Cardiac muscle cell (in vitro differentiated cells and primary cell): ENCODE measurements at regions not wholly inside any gene's neighbourhood (a gene's known extent, or its start where the extent isn't known, plus 50 kb on each side); places are given as distances from the start of the nearest gene placed in this dataset.

ENCODE experiments used
- DNase-seq, 2 donors: peaks; one replicate each; pipeline versions ENCODE4 v3.0.0 to v3.0.0-alpha.2; 2010 to 2017; ENCODE audit warnings: low read depth in 1 of 2, low spot score in 1 of 2
- H3K27ac ChIP-seq: fragments of 200-600 bp; sonication (generic); 2 replicates; pipeline ENCODE4 v1.5.1; 2016
- H3K27me3 ChIP-seq: fragments of 200-600 bp; sonication (generic); 2 replicates; pipeline ENCODE4 v1.6.0; 2016; ENCODE audit warnings: control low read depth
- H3K36me3 ChIP-seq: fragments of 200-600 bp; sonication (generic); 2 replicates; pipeline ENCODE4 v1.5.1; 2016; ENCODE audit warnings: control low read depth
- H3K4me1 ChIP-seq: fragments of 200-600 bp; sonication (generic); 2 replicates; pipeline ENCODE4 v1.8.1; 2017; ENCODE audit warnings: low read depth, mild to moderate bottlenecking, mixed run types
- H3K4me3 ChIP-seq: fragments of 200-600 bp; sonication (generic); 2 replicates; pipeline ENCODE4 v1.5.1; 2016; ENCODE audit warnings: mild to moderate bottlenecking
- H3K9me3 ChIP-seq: fragments of 200-600 bp; sonication (generic); 2 replicates; pipeline ENCODE4 v1.5.1; 2017; ENCODE audit warnings: low read depth, mild to moderate bottlenecking, control low read depth
- TF ChIP-seq, protein P1 (sequence below): IDR thresholded peaks from 2 replicates; pipeline ENCODE4 v1.5.1; 2012; ENCODE audit warnings: low read depth, mild to moderate bottlenecking, low read length

GRCh38 chr2:196464311-196464710 is 175.2 kb upstream of the CCDC150 start:
- H3K27ac ChIP-seq: no peak overlapping the region
- DNase-seq: no peak
- H3K27me3 ChIP-seq: no peaks in the 10 kb centered on the region
- no peak overlapping the region for H3K4me3 ChIP-seq
- no peaks in the 10 kb centered on the region for H3K9me3 ChIP-seq
- H3K4me1 ChIP-seq: peaks cover 4% of the 10 kb centered on the region
- TF ChIP-seq, protein P1, sequence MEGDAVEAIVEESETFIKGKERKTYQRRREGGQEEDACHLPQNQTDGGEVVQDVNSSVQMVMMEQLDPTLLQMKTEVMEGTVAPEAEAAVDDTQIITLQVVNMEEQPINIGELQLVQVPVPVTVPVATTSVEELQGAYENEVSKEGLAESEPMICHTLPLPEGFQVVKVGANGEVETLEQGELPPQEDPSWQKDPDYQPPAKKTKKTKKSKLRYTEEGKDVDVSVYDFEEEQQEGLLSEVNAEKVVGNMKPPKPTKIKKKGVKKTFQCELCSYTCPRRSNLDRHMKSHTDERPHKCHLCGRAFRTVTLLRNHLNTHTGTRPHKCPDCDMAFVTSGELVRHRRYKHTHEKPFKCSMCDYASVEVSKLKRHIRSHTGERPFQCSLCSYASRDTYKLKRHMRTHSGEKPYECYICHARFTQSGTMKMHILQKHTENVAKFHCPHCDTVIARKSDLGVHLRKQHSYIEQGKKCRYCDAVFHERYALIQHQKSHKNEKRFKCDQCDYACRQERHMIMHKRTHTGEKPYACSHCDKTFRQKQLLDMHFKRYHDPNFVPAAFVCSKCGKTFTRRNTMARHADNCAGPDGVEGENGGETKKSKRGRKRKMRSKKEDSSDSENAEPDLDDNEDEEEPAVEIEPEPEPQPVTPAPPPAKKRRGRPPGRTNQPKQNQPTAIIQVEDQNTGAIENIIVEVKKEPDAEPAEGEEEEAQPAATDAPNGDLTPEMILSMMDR: no peak
- H3K36me3 ChIP-seq: no peaks in the 10 kb centered on the region

GRCh38 chr2:196466581-196466980 is 172.9 kb upstream of the CCDC150 start:
- Histone ChIP-seq H3K27me3 (no peaks in the 10 kb centered on the region), H3K27ac (no peak overlapping the region), H3K9me3 (no peaks in the 10 kb centered on the region), H3K4me1 (peaks cover 4% of the 10 kb centered on the region), H3K36me3 (no peaks in the 10 kb centered on the region), H3K4me3 (no peak overlapping the region)
- no peak for DNase-seq
- TF ChIP-seq, protein P1: no peak

DNA sequence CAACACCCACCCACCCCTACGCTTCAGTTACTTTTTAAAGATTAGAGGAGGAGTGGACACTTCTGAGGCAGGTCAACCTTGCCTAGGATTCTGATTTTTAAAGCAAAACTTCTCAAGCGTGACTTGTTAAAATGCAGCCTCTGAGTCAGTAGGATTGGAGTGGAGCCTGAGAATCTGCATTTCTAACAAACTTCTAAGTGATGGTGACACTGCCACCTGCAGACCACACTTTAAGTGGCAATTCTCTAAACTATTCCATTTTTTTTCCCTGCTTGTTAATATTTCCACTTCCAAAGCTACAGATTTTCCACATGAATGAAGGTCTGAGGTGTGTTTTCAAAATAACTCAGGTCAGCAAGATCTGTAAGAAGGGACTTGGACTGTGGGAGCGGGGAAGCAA is 171.1 kb upstream of the CCDC150 start:
- no peak overlapping the region for H3K4me3 ChIP-seq
- no peak for DNase-seq
- H3K4me1 ChIP-seq: peaks cover under 1% of the 10 kb centered on the region
- TF ChIP-seq, protein P1: no peak
- H3K27me3 ChIP-seq: no peaks in the 10 kb centered on the region
- H3K36me3 ChIP-seq: no peaks in the 10 kb centered on the region
- H3K9me3 ChIP-seq: no peaks in the 10 kb centered on the region
- no peak overlapping the region for H3K27ac ChIP-seq

GRCh38 chr2:196473617-196474016 is 165.9 kb upstream of the CCDC150 start:
- no peaks in the 10 kb centered on the region for H3K36me3 ChIP-seq
- no peak overlapping the region for H3K4me3 ChIP-seq
- peak in 1 of 2 donors; percentile 45 for DNase-seq
- peaks cover 4% of the 10 kb centered on the region for H3K4me1 ChIP-seq
- H3K27me3 ChIP-seq: no peaks in the 10 kb centered on the region
- TF ChIP-seq, protein P1: no peak
- H3K9me3 ChIP-seq: no peaks in the 10 kb centered on the region
- peak overlapping the region; percentile 11 for H3K27ac ChIP-seq

DNA sequence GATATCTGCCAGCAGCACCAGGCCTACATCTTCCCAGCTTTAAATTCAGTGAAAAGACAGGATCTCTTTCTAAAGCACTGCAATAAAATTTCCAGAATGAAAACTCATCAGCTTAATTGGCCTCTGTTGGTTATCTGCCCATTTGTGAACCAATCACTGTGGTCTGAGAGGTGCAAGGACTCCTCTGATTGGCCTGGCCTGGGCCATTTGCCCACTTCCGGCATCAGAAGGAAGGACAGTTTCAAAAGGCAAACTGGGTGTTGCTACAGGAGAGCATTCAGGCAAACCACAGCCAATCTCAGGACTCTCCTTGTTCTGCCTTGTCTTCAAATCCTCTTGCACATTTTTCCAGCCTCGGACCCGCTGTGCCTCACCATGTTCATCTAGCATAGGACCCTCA is 163.9 kb upstream of the CCDC150 start:
- Histone ChIP-seq H3K36me3 (no peaks in the 10 kb centered on the region), H3K9me3 (no peaks in the 10 kb centered on the region), H3K27me3 (no peaks in the 10 kb centered on the region), H3K27ac (no peak overlapping the region), H3K4me1 (peaks cover 4% of the 10 kb centered on the region), H3K4me3 (no peak overlapping the region)
- no peak for DNase-seq
- TF ChIP-seq, protein P1: no peak

GRCh38 chr2:196478588-196478987 is 160.9 kb upstream of the CCDC150 start:
- no peak overlapping the region for H3K4me3 ChIP-seq
- TF ChIP-seq, protein P1: no peak
- no peak overlapping the region for H3K27ac ChIP-seq
- H3K36me3 ChIP-seq: no peaks in the 10 kb centered on the region
- DNase-seq: no peak
- no peaks in the 10 kb centered on the region for H3K9me3 ChIP-seq
- no peaks in the 10 kb centered on the region for H3K27me3 ChIP-seq
- peaks cover 1% of the 10 kb centered on the region for H3K4me1 ChIP-seq
